Esophagus squamous epithelium (tissue), 5 donors: ENCODE measurements at regions not wholly inside any gene's neighbourhood (a gene's known extent, or its start where the extent isn't known, plus 50 kb on each side); places are given as distances from the start of the nearest gene placed in this dataset.

ENCODE experiments used
- DNase-seq: peaks from one replicate; lab custom pipeline; 2025; lab: John Stamatoyannopoulos, UW
- H3K27ac ChIP-seq, 4 donors: fragments of 200-600 bp; sonication (generic); one replicate each; pipeline ENCODE4 v1.5.1; 2016 to 2019; ENCODE audit warnings: mild to moderate bottlenecking in 1 of 4
- H3K27me3 ChIP-seq, 4 donors: fragments of 200-600 bp; sonication (generic); 1 replicate in 3 of 4; 2 replicates in 1 of 4; pipeline versions ENCODE4 v1.5.1 to v1.6.0; 2017 to 2021; ENCODE audit warnings: antibody characterized with exemption in 1 of 4
- H3K36me3 ChIP-seq, 3 donors: fragments of 200-600 bp; sonication (generic); one replicate each; pipeline ENCODE4 v1.5.1; 2016 to 2019
- H3K4me1 ChIP-seq, 3 donors: fragments of 200-600 bp; sonication (generic); one replicate each; pipeline ENCODE4 v1.5.1; 2017 to 2019
- H3K4me3 ChIP-seq, 4 donors: fragments of 200-600 bp; sonication (generic); 1 replicate in 3 of 4; 2 replicates in 1 of 4; pipeline ENCODE4 v1.5.1; 2016 to 2019; ENCODE audit warnings: mild to moderate bottlenecking in 2 of 4, moderate library complexity in 1 of 4
- H3K9me3 ChIP-seq, 3 donors: fragments of 200-600 bp; sonication (generic); one replicate each; pipeline ENCODE4 v1.5.1; 2016 to 2019
- CTCF ChIP-seq, 6 experiments: fragments of 450-650 bp in 4 of 6; fragments of 200-600 bp in 2 of 6; sonication (generic) in 2 of 6; IDR thresholded peaks; one replicate each; pipeline ENCODE4 v1.5.1; 2016 to 2019; ENCODE audit warnings: antibody characterized with exemption in 6 of 6, mild to moderate bottlenecking in 4 of 6, moderate library complexity in 4 of 6
- POLR2A ChIP-seq, 4 donors: fragments of 450-650 bp; IDR thresholded peaks; one replicate each; pipeline ENCODE4 v1.6.1; 2017; ENCODE audit warnings: antibody characterized with exemption in 4 of 4, mild to moderate bottlenecking in 4 of 4, moderate library complexity in 3 of 4
- WGBS, 2 donors: methylation state at CpG; one replicate each; pipeline ENCODE4 v1.1.5; 2018; 5-methylcytosine and 5-hydroxymethylcytosine counted together
- intact Hi-C: fragments of 100-400 bp; cut with DNase I; formaldehyde crosslinking; loops from one replicate; pipeline ENCODE4 v1.15.0; 2022
- donor health status: DM: yes; HTN: yes; CAD: no.

GRCh38 chr2:125042727-125043126 is 1017.6 kb downstream of the CNTNAP5 start:
- Histone ChIP-seq H3K4me3 (no peak overlapping the region), H3K27ac (no peak overlapping the region), H3K9me3 (peaks cover 0 to 15% (median 0%) of the 10 kb centered on the region in 3 donors), H3K36me3 (no peaks in the 10 kb centered on the region), H3K27me3 (no peaks in the 10 kb centered on the region), H3K4me1 (no peaks in the 10 kb centered on the region)
- intact Hi-C loops = no loop called here
- TF ChIP-seq POLR2A (IDR thresholded peaks at IDR 0.05) = no peak
- no peak for TF ChIP-seq CTCF (IDR thresholded peaks at IDR 0.05)
- DNase-seq = no peak

GRCh38 chr2:125070726-125071505 is 1045.8 kb downstream of the CNTNAP5 start:
- Histone ChIP-seq H3K27me3 (no peaks in the 10 kb centered on the region), H3K27ac (no peak overlapping the region), H3K36me3 (no peaks in the 10 kb centered on the region), H3K9me3 (peaks cover 0 to 24% (median 0%) of the 10 kb centered on the region in 3 donors), H3K4me1 (no peaks in the 10 kb centered on the region), H3K4me3 (no peak overlapping the region)
- intact Hi-C loops = no loop called here
- TF ChIP-seq POLR2A (IDR thresholded peaks at IDR 0.05) (no peak), CTCF (IDR thresholded peaks at IDR 0.05) (no peak)
- no peak for DNase-seq
- 46 to 50% methylated on average over 4 of the region's 4 CpGs for WGBS, 2 donors

GRCh38 chr2:125073440-125073839 is 1048.4 kb downstream of the CNTNAP5 start:
- no peak for DNase-seq
- Histone ChIP-seq H3K4me1 (no peaks in the 10 kb centered on the region), H3K9me3 (peaks cover 0 to 20% (median 0%) of the 10 kb centered on the region in 3 donors), H3K36me3 (no peaks in the 10 kb centered on the region), H3K27me3 (no peaks in the 10 kb centered on the region), H3K27ac (no peak overlapping the region), H3K4me3 (no peak overlapping the region)
- 91 to 93% methylated on average over 3 of the region's 3 CpGs for WGBS, 2 donors
- no peak for TF ChIP-seq POLR2A (IDR thresholded peaks at IDR 0.05)
- no peak for TF ChIP-seq CTCF (IDR thresholded peaks at IDR 0.05)
- intact Hi-C loops = no loop called here

- TF ChIP-seq POLR2A (IDR thresholded peaks at IDR 0.05) = no peak
- no peak for TF ChIP-seq CTCF (IDR thresholded peaks at IDR 0.05)
- WGBS, 2 donors = 87 to 92% methylated on average over 1 of the region's 1 CpG
- H3K9me3 ChIP-seq = no peaks in the 10 kb centered on the region
- no peak for DNase-seq
- H3K4me3 ChIP-seq = no peak overlapping the region
- no peaks in the 10 kb centered on the region for H3K36me3 ChIP-seq
- H3K27me3 ChIP-seq = no peaks in the 10 kb centered on the region
- no peaks in the 10 kb centered on the region for H3K4me1 ChIP-seq
- intact Hi-C loops = no loop called here
- H3K27ac ChIP-seq = no peak overlapping the region
Observed at GRCh38 chr2:125085904-125086303, 1060.8 kb downstream of the CNTNAP5 start.

- H3K9me3 ChIP-seq = no peaks in the 10 kb centered on the region
- H3K4me1 ChIP-seq = no peaks in the 10 kb centered on the region
- H3K27ac ChIP-seq = no peak overlapping the region
- no peaks in the 10 kb centered on the region for H3K36me3 ChIP-seq
- WGBS, 2 donors = 43 to 51% methylated on average over 5 of the region's 5 CpGs
- DNase-seq = no peak
- no peak overlapping the region for H3K4me3 ChIP-seq
- no peak for TF ChIP-seq CTCF (IDR thresholded peaks at IDR 0.05)
- TF ChIP-seq POLR2A (IDR thresholded peaks at IDR 0.05) = no peak
- intact Hi-C loops = no loop called here
- H3K27me3 ChIP-seq = no peaks in the 10 kb centered on the region
Observed at GRCh38 chr2:125086313-125087184, 1061.5 kb downstream of the CNTNAP5 start.
